GM12878 (cell line): ENCODE measurements at regions not wholly inside any gene's neighbourhood (a gene's known extent, or its start where the extent isn't known, plus 50 kb on each side); places are given as distances from the start of the nearest gene placed in this dataset.

Experiments used
- ATAC-seq: fragments of 200-7000 bp; cut with Tn5 transposase; 3 replicates; pipeline ENCODE4 v1.9.1; 2020; ENCODE audit warnings: mild to moderate bottlenecking, moderate library complexity
- BruUV-seq: library from RNA; stranded (reverse); fragments of 400-500 nt; replicated peaks from 2 replicates; lab custom pipeline; 2021; lab: Mats Ljungman, UMichigan
- CTCF ChIA-PET: fragments of 300-600 bp; sonication (Branson Sonifier 250); formaldehyde crosslinking; extraction: SDS; loops from one replicate; lab custom pipeline; 2021; ENCODE audit warnings: inconsistent platforms; lab: Yijun Ruan, JAX
- POLR2A ChIA-PET: fragments of 350-600 bp; formaldehyde crosslinking; extraction: SDS; loops from one replicate; lab custom pipeline; 2021; ENCODE audit warnings: inconsistent platforms; lab: Charles Lee
- RAD21 ChIA-PET: fragments of 300-600 bp; sonication (Branson Sonifier 250); formaldehyde crosslinking; loops from one replicate; lab custom pipeline; 2023; ENCODE audit warnings: antibody characterized with exemption; ENCODE audit not compliant: unreplicated experiment; lab: Charles Lee
- SMC1A ChIA-PET: fragments of 300-600 bp; sonication (Branson Sonifier 250); formaldehyde crosslinking; loops from one replicate; lab custom pipeline; 2023; ENCODE audit not compliant: unreplicated experiment, uncharacterized antibody; lab: Charles Lee
- DNase-seq: peaks from one replicate; pipeline ENCODE4 v3.0.0-alpha.2; 2011; ENCODE audit warnings: low read depth, low spot score
- FAIRE-seq: peaks from 3 replicates; lab custom pipeline; 2011; peaks lifted over from hg19 to GRCh38; lab: Jason Lieb, UNC
- H2AFZ ChIP-seq: 2 replicates; pipeline ENCODE4 v1.6.0; 2011; ENCODE audit warnings: low read depth, low read length, control low read depth; ENCODE audit not compliant: control insufficient read depth
- H3K27ac ChIP-seq: 2 replicates; pipeline ENCODE4 v1.5.1; 2011; ENCODE audit warnings: control low read depth; ENCODE audit not compliant: control insufficient read depth, insufficient read depth
- H3K27me3 ChIP-seq, 2 experiments: replicated peaks in 1 of 2; 2 replicates each; pipeline versions ENCODE4 v1.6.0 to v1.6.1; 2011; ENCODE audit warnings: low read length in 1 of 2; ENCODE audit not compliant: control insufficient read depth in 2 of 2, insufficient read depth in 2 of 2
- H3K36me3 ChIP-seq, 2 experiments: 2 replicates each; pipeline ENCODE4 v1.5.1; 2011; ENCODE audit warnings: low read length in 1 of 2; ENCODE audit not compliant: control insufficient read depth in 2 of 2, insufficient read depth in 2 of 2
- H3K4me1 ChIP-seq: 2 replicates; pipeline ENCODE4 v1.6.1; 2011; ENCODE audit warnings: mild to moderate bottlenecking, low read length, moderate library complexity, mixed read lengths; ENCODE audit not compliant: control insufficient read depth, insufficient read depth
- H3K4me2 ChIP-seq: 2 replicates; pipeline ENCODE4 v1.6.0; 2011; ENCODE audit warnings: control low read depth; ENCODE audit not compliant: control insufficient read depth, insufficient read depth
- H3K4me3 ChIP-seq: fragments of 200-600 bp; sonication (generic); 2 replicates; pipeline ENCODE4 v1.5.1; 2016
- H3K79me2 ChIP-seq: 2 replicates; pipeline ENCODE4 v1.6.0; 2011; ENCODE audit warnings: low read length; ENCODE audit not compliant: control insufficient read depth, insufficient read depth
- H3K9ac ChIP-seq: 2 replicates; pipeline ENCODE4 v1.8.0; 2011; ENCODE audit warnings: low read length, control low read depth, mixed read lengths; ENCODE audit not compliant: control insufficient read depth, insufficient read depth
- H3K9me3 ChIP-seq: replicated peaks from 3 replicates; pipeline ENCODE4 v1.5.1; 2011; ENCODE audit warnings: mild to moderate bottlenecking, low read length; ENCODE audit not compliant: control insufficient read depth, insufficient read depth
- H4K20me1 ChIP-seq: 2 replicates; pipeline ENCODE4 v1.6.0; 2011; ENCODE audit not compliant: control insufficient read depth, insufficient read depth
- EZH2 ChIP-seq: IDR thresholded peaks from 2 replicates; pipeline ENCODE4 v1.6.1; 2012; ENCODE audit warnings: low read depth, mild to moderate bottlenecking, control low read depth, inconsistent platforms, low read length, borderline replicate concordance; ENCODE audit not compliant: control insufficient read depth
- IRF5 ChIP-seq: fragments of 450-650 bp; IDR thresholded peaks from 2 replicates; pipeline ENCODE4 v1.6.1; 2017; ENCODE audit warnings: borderline replicate concordance
- LARP7 ChIP-seq: fragments of 450-650 bp; IDR thresholded peaks from 2 replicates; pipeline ENCODE4 v1.6.1; 2017; ENCODE audit warnings: mild to moderate bottlenecking
- NBN ChIP-seq: fragments of 450-650 bp; IDR thresholded peaks from 2 replicates; pipeline ENCODE4 v1.6.1; 2016
- POLR2A ChIP-seq: IDR thresholded peaks from 2 replicates; pipeline ENCODE4 v1.6.1; 2011; ENCODE audit warnings: low read depth, mild to moderate bottlenecking, low read length
- POLR2AphosphoS2 ChIP-seq: IDR thresholded peaks from 2 replicates; pipeline ENCODE4 v1.6.1; 2011; ENCODE audit warnings: low read depth, mild to moderate bottlenecking, low read length, improper control_type of control experiment, moderate library complexity
- POU2F2 ChIP-seq: IDR thresholded peaks from 3 replicates; pipeline ENCODE4 v1.6.1; 2011; ENCODE audit warnings: low read depth, mild to moderate bottlenecking, low read length, borderline replicate concordance
- RAD21 ChIP-seq: IDR thresholded peaks from 2 replicates; pipeline ENCODE4 v1.6.1; 2011; ENCODE audit warnings: mild to moderate bottlenecking, low read depth, low read length, moderate library complexity; ENCODE audit not compliant: insufficient read depth
- RBBP5 ChIP-seq: fragments of 200-600 bp; sonication (generic); conservative IDR thresholded peaks from 2 replicates; pipeline ENCODE4 v1.6.1; 2016
- SIN3A ChIP-seq: IDR thresholded peaks from 2 replicates; pipeline ENCODE4 v1.6.1; 2012; ENCODE audit warnings: low read depth, low read length, improper control_type of control experiment
- TARDBP ChIP-seq: IDR thresholded peaks from 2 replicates; pipeline ENCODE4 v1.6.1; 2016; ENCODE audit warnings: borderline replicate concordance
- TCF12 ChIP-seq: IDR thresholded peaks from 2 replicates; pipeline ENCODE4 v1.6.1; 2011; ENCODE audit warnings: low read depth, mild to moderate bottlenecking, low read length
- WRNIP1 ChIP-seq: IDR thresholded peaks from 2 replicates; pipeline ENCODE4 v1.6.1; 2011; ENCODE audit warnings: low read depth, low read length, improper control_type of control experiment, borderline replicate concordance
- YY1 ChIP-seq: IDR thresholded peaks from 2 replicates; pipeline ENCODE4 v1.6.1; 2011; ENCODE audit warnings: low read depth, mild to moderate bottlenecking, low read length
- ZBTB33 ChIP-seq: fragments of 450-650 bp; IDR thresholded peaks from 2 replicates; pipeline ENCODE4 v1.6.1; 2017; ENCODE audit warnings: mild to moderate bottlenecking
- ZNF207 ChIP-seq: fragments of 450-650 bp; IDR thresholded peaks from 2 replicates; pipeline ENCODE4 v1.6.1; 2014; ENCODE audit warnings: antibody characterized with exemption, mild to moderate bottlenecking, borderline replicate concordance
- ZNF24 ChIP-seq: fragments of 450-650 bp; IDR thresholded peaks from 2 replicates; pipeline ENCODE4 v1.6.1; 2017; ENCODE audit warnings: antibody characterized with exemption, mild to moderate bottlenecking
- WGBS: methylation state at CpG from one replicate; pipeline ENCODE4 v1.1.6; 2016; ENCODE audit warnings: low lambda C conversion rate; ENCODE audit not compliant: insufficient replicate concordance, insufficient coverage; ENCODE audit errors: missing lambda C conversion rate; 5-methylcytosine and 5-hydroxymethylcytosine counted together
- in situ Hi-C: fragments of 300-500 bp; cut with MboI; formaldehyde crosslinking; loops from 9 replicates; pipeline ENCODE4 v1.14.3; 2018; ENCODE audit warnings: mixed read lengths
- intact Hi-C: fragments of 100-400 bp; cut with micrococcal nuclease; formaldehyde crosslinking; loops from one replicate; pipeline ENCODE4 v1.14.2; 2022; ENCODE audit not compliant: unreplicated experiment
- TF ChIP-seq, protein P1 (sequence below): fragments of 450-650 bp; IDR thresholded peaks from 2 replicates; pipeline ENCODE4 v1.6.1; 2017; ENCODE audit warnings: low read depth, mild to moderate bottlenecking, moderate library complexity

GRCh38 chr2:220335591-220335915 lies 708.1 kb downstream of the SLC4A3 start (continued):
- TF ChIP-seq, protein P1, sequence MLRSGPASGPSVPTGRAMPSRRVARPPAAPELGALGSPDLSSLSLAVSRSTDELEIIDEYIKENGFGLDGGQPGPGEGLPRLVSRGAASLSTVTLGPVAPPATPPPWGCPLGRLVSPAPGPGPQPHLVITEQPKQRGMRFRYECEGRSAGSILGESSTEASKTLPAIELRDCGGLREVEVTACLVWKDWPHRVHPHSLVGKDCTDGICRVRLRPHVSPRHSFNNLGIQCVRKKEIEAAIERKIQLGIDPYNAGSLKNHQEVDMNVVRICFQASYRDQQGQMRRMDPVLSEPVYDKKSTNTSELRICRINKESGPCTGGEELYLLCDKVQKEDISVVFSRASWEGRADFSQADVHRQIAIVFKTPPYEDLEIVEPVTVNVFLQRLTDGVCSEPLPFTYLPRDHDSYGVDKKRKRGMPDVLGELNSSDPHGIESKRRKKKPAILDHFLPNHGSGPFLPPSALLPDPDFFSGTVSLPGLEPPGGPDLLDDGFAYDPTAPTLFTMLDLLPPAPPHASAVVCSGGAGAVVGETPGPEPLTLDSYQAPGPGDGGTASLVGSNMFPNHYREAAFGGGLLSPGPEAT = no peak
- TF ChIP-seq TARDBP (no peak), POLR2AphosphoS2 (no peak), RAD21 (no peak), TCF12 (no peak), NBN (no peak)

DNA sequence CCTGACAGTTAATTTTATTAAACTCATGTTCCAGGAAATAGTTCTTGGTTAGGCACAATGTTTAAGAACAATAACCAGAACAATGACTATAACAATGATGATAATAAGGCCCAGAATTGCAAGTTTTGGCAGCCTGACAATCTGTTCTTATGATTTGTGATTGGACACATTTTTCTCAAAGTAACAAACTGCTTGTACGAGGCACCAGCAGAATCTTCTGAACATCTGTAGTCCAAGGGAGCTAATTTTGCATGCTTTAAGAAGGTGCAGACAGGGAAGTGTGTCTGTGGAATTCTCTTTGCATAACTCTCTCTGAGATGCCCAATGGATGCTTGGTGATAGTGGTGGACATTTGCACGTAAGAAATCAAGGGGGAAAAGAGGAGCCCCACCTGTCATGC lies 709.3 kb downstream of the SLC4A3 start:
- ATAC-seq = no peak
- SMC1A ChIA-PET = no interaction called here
- Histone ChIP-seq H3K9me3 (no peaks in the 10 kb centered on the region), H3K79me2 (no peaks in the 10 kb centered on the region), H3K4me3 (no peak overlapping the region), H3K36me3 (no peaks in the 10 kb centered on the region), H3K9ac (no peak overlapping the region), H4K20me1 (no peaks in the 10 kb centered on the region), H3K27me3 (no peaks in the 10 kb centered on the region), H3K27ac (no peak overlapping the region), H3K4me2 (no peak overlapping the region), H2AFZ (no peak overlapping the region), H3K4me1 (no peaks in the 10 kb centered on the region)
- BruUV-seq = no TSS peak
- WGBS = 0% methylated on average over 2 of the region's 2 CpGs
- CTCF ChIA-PET = no interaction called here
- in situ Hi-C loops = no loop called here
- TF ChIP-seq ZBTB33 (no peak), ZNF207 (no peak), LARP7 (no peak), IRF5 (no peak), YY1 (no peak), EZH2 (no peak), RBBP5 (no peak), ZNF24 (no peak), WRNIP1 (no peak), SIN3A (no peak), POU2F2 (no peak), POLR2A (no peak)
- RAD21 ChIA-PET = no interaction called here
- no peak for DNase-seq
- no peak for FAIRE-seq
- intact Hi-C loops = no loop called here
- POLR2A ChIA-PET = no interaction called here
